Liver (tissue), 3 donors: ENCODE measurements at regions not wholly inside any gene's neighbourhood (a gene's known extent, or its start where the extent isn't known, plus 50 kb on each side); places are given as distances from the start of the nearest gene placed in this dataset.

ENCODE experiments used
- ATF3 ChIP-seq: IDR thresholded peaks from 2 replicates; pipeline ENCODE4 v1.6.1; 2016; ENCODE audit warnings: antibody characterized with exemption
- CTCF ChIP-seq: fragments of 150-350 bp; IDR thresholded peaks from 2 replicates; pipeline ENCODE4 v1.5.1; 2017; ENCODE audit warnings: improper control_type of control experiment, low read depth, low read length; ENCODE audit not compliant: missing input control
- EGR1 ChIP-seq, 2 donors: IDR thresholded peaks; 2 replicates each; pipeline ENCODE4 v1.6.1; 2016 to 2018; ENCODE audit warnings: antibody characterized with exemption in 2 of 2, low read depth in 2 of 2
- GABPA ChIP-seq, 2 donors: IDR thresholded peaks in 1 of 2; conservative IDR thresholded peaks in 1 of 2; 2 replicates each; pipeline ENCODE4 v1.6.1; 2016; ENCODE audit warnings: antibody characterized with exemption in 2 of 2, mild to moderate bottlenecking in 1 of 2, moderate library complexity in 1 of 2
- JUND ChIP-seq, 2 donors: IDR thresholded peaks; 2 replicates each; pipeline ENCODE4 v1.6.1; 2016; ENCODE audit warnings: antibody characterized with exemption in 2 of 2
- MAX ChIP-seq: IDR thresholded peaks from 2 replicates; pipeline ENCODE4 v1.6.1; 2016; ENCODE audit warnings: antibody characterized with exemption
- REST ChIP-seq: IDR thresholded peaks from 2 replicates; pipeline ENCODE4 v1.6.1; 2016; ENCODE audit warnings: antibody characterized with exemption, mild to moderate bottlenecking
- SP1 ChIP-seq: IDR thresholded peaks from 2 replicates; pipeline ENCODE4 v1.6.1; 2018; ENCODE audit warnings: antibody characterized with exemption, mild to moderate bottlenecking
- TAF1 ChIP-seq: conservative IDR thresholded peaks from 2 replicates; pipeline ENCODE4 v1.6.1; 2016; ENCODE audit warnings: antibody characterized with exemption, mild to moderate bottlenecking
- YY1 ChIP-seq: IDR thresholded peaks from 2 replicates; pipeline ENCODE4 v1.6.1; 2016; ENCODE audit warnings: antibody characterized with exemption, mild to moderate bottlenecking
- ZBTB33 ChIP-seq: IDR thresholded peaks from 2 replicates; pipeline ENCODE4 v1.6.1; 2016; ENCODE audit warnings: antibody characterized with exemption
- donor health status: healthy.
- donor health status: healthy.

- no peak for TF ChIP-seq CTCF
- no peak for TF ChIP-seq GABPA (IDR thresholded peaks at IDR 0.05 in 1 of 2, conservative IDR thresholded peaks at IDR 0.05 in 1 of 2)
- TF ChIP-seq YY1, result no peak
- TF ChIP-seq ATF3, result no peak
- TF ChIP-seq EGR1 (IDR thresholded peaks at IDR 0.05; ENCODE audit: low read depth in 2 of 2), result no peak
- TF ChIP-seq TAF1, result no peak
- no peak for TF ChIP-seq MAX
- no peak for TF ChIP-seq REST
- no peak for TF ChIP-seq ZBTB33
- no peak for TF ChIP-seq JUND (IDR thresholded peaks at IDR 0.05)
- no peak for TF ChIP-seq SP1
These were observed 94.6 kb downstream of the FAS start for GRCh38 chr10:89085153-89085552.
